Body of pancreas (tissue), 4 donors: ENCODE measurements at regions not wholly inside any gene's neighbourhood (a gene's known extent, or its start where the extent isn't known, plus 50 kb on each side); places are given as distances from the start of the nearest gene placed in this dataset.

Experiments used
- ATAC-seq: fragments of 150-250 bp; one replicate; pipeline ENCODE4 v1.9.1; 2016
- DNase-seq, 4 donors: peaks; one replicate each; pipeline ENCODE4 v3.0.0-alpha.2; 2019
- H3K27ac ChIP-seq, 4 donors: fragments of 200-600 bp; sonication (generic); 1 replicate in 3 of 4; 2 replicates in 1 of 4; pipeline versions ENCODE4 v1.5.1 to v1.6.1; 2016 to 2019; ENCODE audit warnings: mild to moderate bottlenecking in 1 of 4, mixed read lengths in 1 of 4, moderate library complexity in 1 of 4
- H3K27me3 ChIP-seq, 2 donors: fragments of 200-600 bp; sonication (generic); one replicate each; pipeline ENCODE4 v1.6.0; 2016; ENCODE audit warnings: mild to moderate bottlenecking in 1 of 2
- H3K36me3 ChIP-seq, 2 donors: fragments of 200-600 bp; sonication (generic); replicated peaks in 1 of 2; 2 replicates each; pipeline ENCODE4 v1.5.1; 2016; ENCODE audit warnings: low read depth in 2 of 2; ENCODE audit not compliant: insufficient read depth in 1 of 2
- H3K4me1 ChIP-seq: fragments of 200-600 bp; sonication (generic); one replicate; pipeline ENCODE4 v1.6.0; 2016
- H3K4me3 ChIP-seq, 2 donors: fragments of 200-600 bp; sonication (generic); 1 replicate in 1 of 2; 2 replicates in 1 of 2; pipeline ENCODE4 v1.5.1; 2016 to 2019
- H3K9me3 ChIP-seq, 3 donors: fragments of 200-600 bp; sonication (generic); 1 replicate in 2 of 3; 2 replicates in 1 of 3; pipeline ENCODE4 v1.5.1; 2016
- POLR2A ChIP-seq, 3 donors: fragments of 450-650 bp; IDR thresholded peaks; one replicate each; pipeline ENCODE4 v1.6.1; 2016; ENCODE audit warnings: antibody characterized with exemption in 3 of 3, mild to moderate bottlenecking in 2 of 3
- WGBS, 2 donors: methylation state at CpG; one replicate each; pipeline ENCODE4 v1.1.5; 2017; 5-methylcytosine and 5-hydroxymethylcytosine counted together
- intact Hi-C: fragments of 100-400 bp; cut with DNase I; formaldehyde crosslinking; loops from one replicate; pipeline ENCODE4 v1.15.1; 2023
- TF ChIP-seq, protein P1 (sequence below), 7 experiments: fragments of 450-650 bp in 4 of 7; fragments of 200-600 bp in 3 of 7; sonication (generic) in 3 of 7; IDR thresholded peaks; one replicate each; pipeline ENCODE4 v1.5.1; 2016 to 2019; ENCODE audit warnings: antibody characterized with exemption in 7 of 7

DNA sequence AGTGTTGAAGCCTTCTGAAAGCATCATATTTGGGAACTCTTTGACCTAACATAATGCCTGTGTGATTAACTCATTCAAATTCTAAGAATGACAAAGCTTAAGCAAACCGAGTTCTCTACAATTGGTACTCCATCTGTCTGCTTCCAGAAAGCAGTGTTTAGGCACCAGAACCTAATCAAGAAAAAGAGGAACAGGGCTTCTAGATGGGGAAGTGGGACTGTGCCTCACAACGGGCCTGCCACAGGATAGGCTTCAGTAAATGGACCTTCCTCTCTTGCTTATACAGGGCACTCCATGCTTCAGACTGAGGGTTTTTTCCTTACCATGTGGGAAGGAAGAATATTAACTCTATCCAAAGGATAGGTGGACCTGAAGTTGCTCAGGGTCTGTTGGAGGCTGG, 808.1 kb downstream of the XPNPEP1 start:
- TF ChIP-seq, protein P1, sequence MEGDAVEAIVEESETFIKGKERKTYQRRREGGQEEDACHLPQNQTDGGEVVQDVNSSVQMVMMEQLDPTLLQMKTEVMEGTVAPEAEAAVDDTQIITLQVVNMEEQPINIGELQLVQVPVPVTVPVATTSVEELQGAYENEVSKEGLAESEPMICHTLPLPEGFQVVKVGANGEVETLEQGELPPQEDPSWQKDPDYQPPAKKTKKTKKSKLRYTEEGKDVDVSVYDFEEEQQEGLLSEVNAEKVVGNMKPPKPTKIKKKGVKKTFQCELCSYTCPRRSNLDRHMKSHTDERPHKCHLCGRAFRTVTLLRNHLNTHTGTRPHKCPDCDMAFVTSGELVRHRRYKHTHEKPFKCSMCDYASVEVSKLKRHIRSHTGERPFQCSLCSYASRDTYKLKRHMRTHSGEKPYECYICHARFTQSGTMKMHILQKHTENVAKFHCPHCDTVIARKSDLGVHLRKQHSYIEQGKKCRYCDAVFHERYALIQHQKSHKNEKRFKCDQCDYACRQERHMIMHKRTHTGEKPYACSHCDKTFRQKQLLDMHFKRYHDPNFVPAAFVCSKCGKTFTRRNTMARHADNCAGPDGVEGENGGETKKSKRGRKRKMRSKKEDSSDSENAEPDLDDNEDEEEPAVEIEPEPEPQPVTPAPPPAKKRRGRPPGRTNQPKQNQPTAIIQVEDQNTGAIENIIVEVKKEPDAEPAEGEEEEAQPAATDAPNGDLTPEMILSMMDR (IDR thresholded peaks at IDR 0.05) = no peak
- TF ChIP-seq POLR2A (IDR thresholded peaks at IDR 0.05) = no peak
- Histone ChIP-seq H3K4me3 (no peak overlapping the region), H3K4me1 (peaks cover 6% of the 10 kb centered on the region), H3K27ac (no peak overlapping the region), H3K27me3 (no peaks in the 10 kb centered on the region), H3K36me3 (no peaks in the 10 kb centered on the region), H3K9me3 (no peaks in the 10 kb centered on the region)
- intact Hi-C loops = no loop called here
- no peak for DNase-seq
- 78 to 94% methylated on average over 2 of the region's 2 CpGs for WGBS, 2 donors
- no peak for ATAC-seq

DNA sequence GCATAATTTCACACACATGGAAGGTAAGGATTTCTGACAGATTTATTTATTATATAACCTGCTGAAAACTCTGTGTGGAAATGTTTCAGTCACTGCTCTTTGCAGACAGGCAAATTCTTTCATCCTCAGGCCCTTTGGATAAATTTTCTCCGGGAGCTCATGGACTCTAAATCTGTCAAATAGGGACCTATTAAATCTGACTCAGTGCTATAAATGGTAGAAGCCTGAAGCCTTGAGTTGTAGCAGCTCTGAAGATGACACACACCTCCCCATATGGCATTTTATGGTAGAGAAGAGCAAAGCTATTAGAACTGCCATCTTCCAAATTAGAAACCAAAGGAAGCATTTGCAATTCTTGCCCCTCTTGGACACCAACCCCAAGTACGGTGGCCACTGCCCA, 808.7 kb downstream of the XPNPEP1 start:
- no peak for DNase-seq
- no peak overlapping the region for H3K27ac ChIP-seq
- intact Hi-C loops = no loop called here

DNA sequence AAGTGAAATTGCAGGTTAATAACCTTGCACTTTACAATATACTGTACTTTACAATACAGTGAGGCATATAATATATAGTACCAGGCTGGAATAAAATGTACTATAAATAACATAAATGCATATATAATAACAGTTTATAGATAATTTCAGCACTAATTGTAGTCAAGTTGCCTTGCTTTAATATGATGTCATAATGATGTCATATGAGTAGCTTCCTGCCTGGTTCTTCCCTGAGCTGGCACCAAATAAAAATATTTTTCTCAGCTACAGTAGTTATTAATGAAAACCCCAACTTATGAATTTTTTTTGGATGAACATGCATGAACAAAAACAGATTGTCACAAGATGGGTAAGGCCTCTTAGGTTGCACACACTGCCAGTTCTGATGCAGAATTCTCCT, 816.7 kb downstream of the XPNPEP1 start:
- TF ChIP-seq, protein P1 (IDR thresholded peaks at IDR 0.05) = no peak
- TF ChIP-seq POLR2A (IDR thresholded peaks at IDR 0.05) = no peak
- ATAC-seq = no peak

More for the DNA sequence above, 808.7 kb downstream of the XPNPEP1 start:
- no peaks in the 10 kb centered on the region for H3K9me3 ChIP-seq
- no peaks in the 10 kb centered on the region for H3K27me3 ChIP-seq
- peaks cover 6% of the 10 kb centered on the region for H3K4me1 ChIP-seq
- no peak for ATAC-seq
- TF ChIP-seq, protein P1 (IDR thresholded peaks at IDR 0.05) = no peak
- 85 to 92% methylated on average over 2 of the region's 2 CpGs for WGBS, 2 donors
- H3K4me3 ChIP-seq = no peak overlapping the region
- H3K36me3 ChIP-seq = no peaks in the 10 kb centered on the region

DNA sequence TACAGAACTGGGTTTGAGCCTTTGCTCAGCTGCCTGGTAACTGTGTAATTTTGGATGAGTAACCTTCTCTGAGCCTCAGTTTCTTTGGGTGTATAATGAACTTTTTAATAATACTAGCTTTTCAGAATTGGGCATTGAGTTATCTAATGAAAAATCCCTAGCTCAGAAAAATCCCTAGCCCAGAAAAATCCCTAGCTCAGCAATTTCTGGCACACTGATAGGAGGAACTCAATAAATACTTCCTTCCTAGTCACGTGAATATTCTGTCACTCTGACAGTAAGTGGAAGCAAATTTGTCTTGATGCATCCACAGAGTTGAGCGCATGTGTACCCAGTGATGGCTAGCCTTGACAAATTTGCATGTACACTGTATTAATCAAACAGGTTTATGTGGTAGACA, 817.6 kb downstream of the XPNPEP1 start:
- WGBS, 2 donors = 68 to 79% methylated on average over 2 of the region's 2 CpGs
- H3K4me3 ChIP-seq = no peak overlapping the region
- TF ChIP-seq, protein P1 (IDR thresholded peaks at IDR 0.05) = no peak
- TF ChIP-seq POLR2A (IDR thresholded peaks at IDR 0.05) = no peak

More for the DNA sequence above, 816.7 kb downstream of the XPNPEP1 start:
- intact Hi-C loops = no loop called here
- no peaks in the 10 kb centered on the region for H3K9me3 ChIP-seq
- H3K4me1 ChIP-seq = peaks cover 28% of the 10 kb centered on the region
- H3K36me3 ChIP-seq = no peaks in the 10 kb centered on the region
- H3K4me3 ChIP-seq = no peak overlapping the region
- H3K27ac ChIP-seq = no peak overlapping the region
- DNase-seq = no peak
- no peaks in the 10 kb centered on the region for H3K27me3 ChIP-seq

DNA sequence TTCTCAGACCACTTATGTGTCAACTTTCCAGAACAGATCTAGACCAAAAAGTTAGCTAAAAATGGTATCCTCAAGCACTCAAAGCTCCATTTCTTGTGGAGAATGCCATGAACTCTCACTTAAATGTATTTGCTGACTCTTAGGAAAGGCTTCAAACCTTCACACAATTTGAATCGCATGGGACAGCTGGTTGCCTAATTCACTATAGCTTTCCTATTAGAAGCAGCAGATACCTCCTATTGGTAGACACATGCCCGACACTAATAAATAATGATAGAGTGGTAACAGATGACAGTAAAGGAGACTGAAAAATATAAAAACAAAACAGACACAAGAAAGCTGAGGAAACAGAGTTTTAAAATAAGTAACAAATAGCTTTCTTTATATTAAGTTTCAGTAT, 818.5 kb downstream of the XPNPEP1 start:
- no peak overlapping the region for H3K4me3 ChIP-seq
- H3K4me1 ChIP-seq = peaks cover 28% of the 10 kb centered on the region
- TF ChIP-seq, protein P1 (IDR thresholded peaks at IDR 0.05) = no peak
- ATAC-seq (no peak), DNase-seq (no peak)
- H3K27ac ChIP-seq = no peak overlapping the region
- H3K36me3 ChIP-seq = no peaks in the 10 kb centered on the region
- H3K9me3 ChIP-seq = no peaks in the 10 kb centered on the region
- 95 to 96% methylated on average over 2 of the region's 2 CpGs for WGBS, 2 donors
- intact Hi-C loops = no loop called here
- H3K27me3 ChIP-seq = no peaks in the 10 kb centered on the region

More for the DNA sequence above, 817.6 kb downstream of the XPNPEP1 start:
- Histone ChIP-seq H3K27ac (no peak overlapping the region), H3K27me3 (no peaks in the 10 kb centered on the region), H3K36me3 (no peaks in the 10 kb centered on the region), H3K9me3 (no peaks in the 10 kb centered on the region), H3K4me1 (peaks cover 28% of the 10 kb centered on the region)
- DNase-seq = no peak
- no peak for ATAC-seq
- intact Hi-C loops = no loop called here
